IMR-90 (cell line): ENCODE measurements at regions not wholly inside any gene's neighbourhood (a gene's known extent, or its start where the extent isn't known, plus 50 kb on each side); places are given as distances from the start of the nearest gene placed in this dataset.
"Not testable (repeated sequence)": the region's sequence is repeated elsewhere in the genome, so short reads cannot be mapped to it uniquely, and the experiment has no call there.

ENCODE experiments used
- ATAC-seq: fragments of 200-7000 bp; cut with Tn5 transposase; 2 replicates; pipeline ENCODE4 v1.9.1; 2020; ENCODE audit warnings: low read depth, mild to moderate bottlenecking, moderate library complexity
- BruUV-seq: library from RNA; stranded (reverse); fragments of 400-500 nt; replicated peaks from 2 replicates; lab custom pipeline; 2021; lab: Mats Ljungman, UMichigan
- CTCF ChIA-PET: fragments of 300-600 bp; formaldehyde crosslinking; extraction: SDS; loops from one replicate; lab custom pipeline; 2021; ENCODE audit warnings: antibody characterized with exemption; lab: Yijun Ruan, JAX
- POLR2A ChIA-PET: fragments of 300-600 bp; sonication (Branson Sonifier 250); formaldehyde crosslinking; loops from one replicate; lab custom pipeline; 2022; ENCODE audit warnings: antibody characterized with exemption; ENCODE audit not compliant: unreplicated experiment; lab: Charles Lee
- DNase-seq: peaks from one replicate; pipeline ENCODE4 v3.0.0; 2013
- H2AFZ ChIP-seq: replicated peaks from 2 replicates; pipeline ENCODE3; 2013; ENCODE audit warnings: low read length, mild to moderate bottlenecking; ENCODE audit not compliant: poor library complexity
- H2AK5ac ChIP-seq: 2 replicates; pipeline ENCODE4 v1.6.1; 2013; ENCODE audit warnings: low read depth, low read length, inconsistent platforms
- H2AK9ac ChIP-seq: replicated peaks from 2 replicates; pipeline ENCODE3; 2013; ENCODE audit warnings: mild to moderate bottlenecking, low read depth, low read length, moderate library complexity; ENCODE audit not compliant: poor library complexity
- H2BK120ac ChIP-seq: 2 replicates; pipeline ENCODE4 v1.6.1; 2013; ENCODE audit warnings: low read depth, low read length, inconsistent platforms
- H2BK15ac ChIP-seq: 3 replicates; pipeline ENCODE4 v1.6.1; 2013; ENCODE audit warnings: low read depth, low read length, inconsistent platforms
- H2BK20ac ChIP-seq: 2 replicates; pipeline ENCODE4 v1.6.1; 2013; ENCODE audit warnings: low read depth, mild to moderate bottlenecking, inconsistent platforms, low read length, moderate library complexity
- H2BK5ac ChIP-seq: 2 replicates; pipeline ENCODE4 v1.6.1; 2013; ENCODE audit warnings: mild to moderate bottlenecking, low read depth, low read length, inconsistent platforms; ENCODE audit not compliant: poor library complexity, severe bottlenecking
- H3K14ac ChIP-seq: replicated peaks from 2 replicates; pipeline ENCODE4 v1.6.1; 2013; ENCODE audit warnings: low read depth, low read length, inconsistent platforms
- H3K18ac ChIP-seq: 2 replicates; pipeline ENCODE4 v1.6.1; 2013; ENCODE audit warnings: low read depth, low read length, control low read depth
- H3K23ac ChIP-seq: 2 replicates; pipeline ENCODE4 v1.6.1; 2013; ENCODE audit warnings: low read depth, low read length, inconsistent platforms
- H3K27ac ChIP-seq: 2 replicates; pipeline ENCODE4 v1.5.1; 2013; ENCODE audit warnings: mild to moderate bottlenecking, control low read depth, low read length; ENCODE audit not compliant: insufficient read depth
- H3K27me3 ChIP-seq: 2 replicates; pipeline ENCODE4 v1.6.1; 2013; ENCODE audit warnings: low read length; ENCODE audit not compliant: control insufficient read depth, insufficient read depth
- H3K36me3 ChIP-seq: 2 replicates; pipeline ENCODE4 v1.6.1; 2013; ENCODE audit warnings: low read length, mixed read lengths; ENCODE audit not compliant: control insufficient read depth, insufficient read depth
- H3K4ac ChIP-seq: 2 replicates; pipeline ENCODE4 v1.6.1; 2013; ENCODE audit warnings: low read depth, low read length, inconsistent platforms
- H3K4me1 ChIP-seq: 2 replicates; pipeline ENCODE4 v1.6.1; 2013; ENCODE audit warnings: low read length, mixed read lengths; ENCODE audit not compliant: control insufficient read depth, insufficient read depth
- H3K4me2 ChIP-seq: 2 replicates; pipeline ENCODE4 v1.6.1; 2013; ENCODE audit warnings: low read depth, mild to moderate bottlenecking, control low read depth, low read length, moderate library complexity
- H3K4me3 ChIP-seq: 2 replicates; pipeline ENCODE4 v1.5.1; 2013; ENCODE audit warnings: low read depth, mild to moderate bottlenecking, control low read depth, low read length, moderate library complexity; ENCODE audit not compliant: insufficient read depth
- H3K56ac ChIP-seq: 2 replicates; pipeline ENCODE4 v1.6.1; 2013; ENCODE audit warnings: low read length, inconsistent platforms; ENCODE audit not compliant: insufficient read depth; ENCODE audit errors: extremely low read depth
- H3K79me1 ChIP-seq, 2 experiments: 2 replicates each; pipeline ENCODE4 v1.6.1; 2013; ENCODE audit warnings: low read length in 2 of 2, inconsistent platforms in 1 of 2, low read depth in 1 of 2
- H3K9ac ChIP-seq: 2 replicates; pipeline ENCODE4 v1.6.1; 2013; ENCODE audit warnings: low read depth, low read length, control low read depth
- H3K9me1 ChIP-seq: 2 replicates; pipeline ENCODE4 v1.6.1; 2013; ENCODE audit warnings: low read length, inconsistent platforms; ENCODE audit not compliant: insufficient read depth
- H3K9me3 ChIP-seq: 2 replicates; pipeline ENCODE4 v1.6.1; 2013; ENCODE audit warnings: low read length; ENCODE audit not compliant: control insufficient read depth, insufficient read depth
- H4K20me1 ChIP-seq: 2 replicates; pipeline ENCODE4 v1.6.1; 2013; ENCODE audit warnings: low read length, inconsistent platforms; ENCODE audit not compliant: insufficient read depth
- H4K5ac ChIP-seq: 2 replicates; pipeline ENCODE4 v1.6.1; 2013; ENCODE audit warnings: mild to moderate bottlenecking, low read depth, low read length, control low read depth
- H4K8ac ChIP-seq, 2 experiments: 2 replicates each; pipeline ENCODE4 v1.6.1; 2013; ENCODE audit warnings: low read depth in 2 of 2, low read length in 2 of 2, control low read depth in 1 of 2, inconsistent platforms in 1 of 2
- H4K91ac ChIP-seq: 2 replicates; pipeline ENCODE4 v1.6.1; 2013; ENCODE audit warnings: low read depth, low read length, inconsistent platforms; ENCODE audit not compliant: insufficient read depth
- WGBS, 2 experiments: methylation state at CpG; one replicate each; pipeline versions ENCODE4 v1.1.5 to v1.1.7; 2013; ENCODE audit warnings: missing lambda C conversion rate in 2 of 2; ENCODE audit not compliant: insufficient read length in 1 of 2; ENCODE audit errors: extremely low coverage in 2 of 2; 5-methylcytosine and 5-hydroxymethylcytosine counted together
- dilution Hi-C: fragments of 300-500 bp; cut with HindIII; formaldehyde crosslinking; loops from one replicate; pipeline ENCODE4 v1.14.3; 2018; ENCODE audit warnings: low sequenced_read_pairs; ENCODE audit not compliant: unreplicated experiment
- in situ Hi-C: fragments of 300-500 bp; cut with MboI; formaldehyde crosslinking; loops from 3 replicates; pipeline ENCODE4 v1.14.3; 2019; ENCODE audit warnings: low sequenced_read_pairs, inconsistent platforms, mixed read lengths
- intact Hi-C: fragments of 100-400 bp; cut with micrococcal nuclease; formaldehyde crosslinking; loops from 2 replicates; pipeline ENCODE4 v1.10.0; 2022

DNA sequence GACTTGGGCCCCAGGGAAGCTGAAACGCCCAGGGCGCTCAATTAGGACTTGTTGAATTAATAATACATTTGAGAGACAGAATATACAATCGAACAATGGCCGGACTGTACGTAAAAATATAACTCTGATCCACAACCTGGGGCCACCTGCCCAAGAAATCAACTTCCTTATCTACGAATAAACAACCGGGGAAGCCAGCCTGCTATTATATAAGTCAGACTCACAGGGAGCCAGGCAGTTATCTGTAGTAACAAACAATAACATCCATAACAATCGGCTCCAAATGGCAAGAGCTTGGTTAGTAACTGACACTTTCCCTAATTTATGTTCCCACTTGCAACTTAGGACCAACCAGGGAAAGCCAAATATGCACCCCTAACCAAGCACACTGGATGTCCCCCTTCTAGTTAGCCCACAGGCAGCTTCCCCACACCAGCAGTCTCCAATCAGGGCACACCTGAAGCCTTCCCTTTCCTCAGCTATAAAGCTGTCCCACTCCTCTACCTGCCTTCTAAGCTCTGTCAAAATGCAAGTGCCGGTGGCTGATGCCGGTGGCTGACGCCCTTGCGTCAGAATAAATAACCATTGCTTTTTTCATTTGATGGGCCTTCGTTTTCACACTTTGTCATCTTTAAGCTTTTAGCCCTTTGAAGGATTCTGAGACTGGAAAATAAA is 135.2 kb downstream of the FAM72B start:
- CTCF ChIA-PET, H2BK20ac ChIP-seq, H3K9ac ChIP-seq, H3K4me3 ChIP-seq, H3K4me1 ChIP-seq, H4K5ac ChIP-seq, DNase-seq, BruUV-seq, POLR2A ChIA-PET, ATAC-seq, H3K36me3 ChIP-seq, dilution Hi-C loops, H4K91ac ChIP-seq, in situ Hi-C loops, H3K27me3 ChIP-seq, H3K27ac ChIP-seq, H3K9me1 ChIP-seq, H3K79me1 ChIP-seq, H3K4me2 ChIP-seq, H2AK9ac ChIP-seq, H3K56ac ChIP-seq, H3K18ac ChIP-seq, H2AFZ ChIP-seq, H2BK120ac ChIP-seq, H4K20me1 ChIP-seq, intact Hi-C loops, H4K8ac ChIP-seq, H2BK5ac ChIP-seq, H2BK15ac ChIP-seq, H3K23ac ChIP-seq, H3K9me3 ChIP-seq, H2AK5ac ChIP-seq, H3K14ac ChIP-seq, H3K4ac ChIP-seq: not testable (repeated sequence)
- no CpG with 5 or more reads among the region's 13 CpGs for WGBS, 2 experiments

DNA sequence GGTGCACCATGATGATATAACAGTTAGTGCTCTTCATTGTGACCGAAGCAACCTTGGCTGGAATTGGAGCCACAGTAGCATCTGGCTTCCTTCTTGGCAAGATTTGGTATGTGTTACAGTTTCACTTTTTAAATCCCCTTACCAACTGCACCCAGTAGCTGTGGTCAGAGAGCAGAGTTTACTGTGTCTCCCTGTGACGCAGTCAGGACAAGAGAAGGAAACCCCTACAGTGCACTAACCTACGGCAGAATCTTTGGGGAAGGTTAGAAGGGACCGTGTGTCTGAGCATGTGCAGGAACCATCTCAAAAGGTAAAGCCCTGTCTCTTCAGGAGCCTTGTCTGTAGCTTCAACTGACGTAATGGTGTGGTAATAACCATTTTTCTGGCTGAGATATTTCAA is 134.0 kb downstream of the FAM72B start:
- H3K4me1 ChIP-seq, H3K4me2 ChIP-seq, POLR2A ChIA-PET, H2BK120ac ChIP-seq, H3K9me3 ChIP-seq, H3K4me3 ChIP-seq, H2AFZ ChIP-seq, BruUV-seq, DNase-seq, H3K14ac ChIP-seq, H2AK5ac ChIP-seq, H2AK9ac ChIP-seq, H3K36me3 ChIP-seq, in situ Hi-C loops, H3K27ac ChIP-seq, H3K4ac ChIP-seq, H3K9me1 ChIP-seq, dilution Hi-C loops, H2BK20ac ChIP-seq, CTCF ChIA-PET, H3K18ac ChIP-seq, ATAC-seq, H2BK5ac ChIP-seq, H3K56ac ChIP-seq, H2BK15ac ChIP-seq, H3K9ac ChIP-seq, H4K8ac ChIP-seq, H3K23ac ChIP-seq, H3K27me3 ChIP-seq, H4K5ac ChIP-seq, H3K79me1 ChIP-seq, H4K91ac ChIP-seq, H4K20me1 ChIP-seq, intact Hi-C loops: not testable (repeated sequence)
- no CpG with 5 or more reads among the region's 5 CpGs for WGBS, 2 experiments
